B cell (primary cell): ENCODE measurements at regions not wholly inside any gene's neighbourhood (a gene's known extent, or its start where the extent isn't known, plus 50 kb on each side); places are given as distances from the start of the nearest gene placed in this dataset.

Experiments
- EZH2 ChIP-seq: IDR thresholded peaks from 2 replicates; pipeline ENCODE4 v1.6.1; 2012; ENCODE audit warnings: borderline replicate concordance, low read depth, mild to moderate bottlenecking, moderate library complexity, low read length; ENCODE audit not compliant: insufficient read depth, poor library complexity, severe bottlenecking
- TF ChIP-seq, protein P1 (sequence below): fragments of 200-600 bp; IDR thresholded peaks from one replicate; pipeline ENCODE4 v1.8.0; 2022; ENCODE audit warnings: antibody characterized with exemption, mild to moderate bottlenecking

DNA sequence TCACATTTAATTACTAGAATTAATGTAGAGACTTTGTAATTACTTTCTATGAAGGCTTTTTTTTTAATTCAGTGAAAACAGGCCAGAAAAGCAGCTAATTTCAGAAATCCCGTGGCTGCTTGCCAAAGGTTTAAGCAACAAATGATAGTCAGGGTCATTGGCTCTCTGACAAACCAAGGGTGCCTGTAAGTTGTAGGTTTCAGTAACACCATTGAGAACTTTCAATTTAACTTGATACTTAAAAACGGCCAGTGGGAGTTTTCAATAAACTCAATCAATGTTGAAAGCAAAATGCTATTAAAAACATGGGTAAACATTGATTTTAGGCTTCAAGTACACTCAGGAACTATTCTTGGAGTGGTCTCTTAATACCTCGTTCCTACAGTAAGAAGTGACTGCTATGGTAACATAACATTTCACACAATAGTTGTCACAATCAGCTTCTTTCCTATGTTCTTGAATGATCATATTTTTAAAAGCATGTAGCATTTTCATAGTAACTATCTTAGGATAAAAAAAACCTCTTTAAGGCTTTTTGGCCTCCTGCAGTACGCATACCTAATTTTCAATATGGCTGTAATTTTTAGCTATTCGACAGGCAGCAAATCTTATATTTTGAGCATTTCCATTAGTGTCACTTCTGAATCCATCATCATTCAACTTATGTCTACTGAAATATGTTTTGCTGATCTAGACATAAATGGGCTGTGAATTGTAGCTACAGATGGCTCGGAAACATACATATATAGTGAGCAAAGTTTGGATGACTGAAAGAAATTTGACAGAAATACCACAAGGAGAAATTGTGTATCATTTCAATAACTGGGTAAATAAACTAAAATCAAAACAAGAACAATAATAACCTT is 592.1 kb upstream of the GBE1 start:
- TF ChIP-seq, protein P1, sequence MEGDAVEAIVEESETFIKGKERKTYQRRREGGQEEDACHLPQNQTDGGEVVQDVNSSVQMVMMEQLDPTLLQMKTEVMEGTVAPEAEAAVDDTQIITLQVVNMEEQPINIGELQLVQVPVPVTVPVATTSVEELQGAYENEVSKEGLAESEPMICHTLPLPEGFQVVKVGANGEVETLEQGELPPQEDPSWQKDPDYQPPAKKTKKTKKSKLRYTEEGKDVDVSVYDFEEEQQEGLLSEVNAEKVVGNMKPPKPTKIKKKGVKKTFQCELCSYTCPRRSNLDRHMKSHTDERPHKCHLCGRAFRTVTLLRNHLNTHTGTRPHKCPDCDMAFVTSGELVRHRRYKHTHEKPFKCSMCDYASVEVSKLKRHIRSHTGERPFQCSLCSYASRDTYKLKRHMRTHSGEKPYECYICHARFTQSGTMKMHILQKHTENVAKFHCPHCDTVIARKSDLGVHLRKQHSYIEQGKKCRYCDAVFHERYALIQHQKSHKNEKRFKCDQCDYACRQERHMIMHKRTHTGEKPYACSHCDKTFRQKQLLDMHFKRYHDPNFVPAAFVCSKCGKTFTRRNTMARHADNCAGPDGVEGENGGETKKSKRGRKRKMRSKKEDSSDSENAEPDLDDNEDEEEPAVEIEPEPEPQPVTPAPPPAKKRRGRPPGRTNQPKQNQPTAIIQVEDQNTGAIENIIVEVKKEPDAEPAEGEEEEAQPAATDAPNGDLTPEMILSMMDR, result no peak
- TF ChIP-seq EZH2, result no peak
